GM19324 (cell line): ENCODE measurements at regions not wholly inside any gene's neighbourhood (a gene's known extent, or its start where the extent isn't known, plus 50 kb on each side); places are given as distances from the start of the nearest gene placed in this dataset.
"Not testable (repeated sequence)": the region's sequence is repeated elsewhere in the genome, so short reads cannot be mapped to it uniquely, and the experiment has no call there.

Experiments
- ATAC-seq: cut with Tn5 transposase; IDR thresholded peaks from one replicate; pipeline ENCODE4 v1.9.1; 2021; ENCODE audit warnings: mild to moderate bottlenecking, moderate library complexity; ENCODE audit not compliant: unreplicated experiment, low FRiP score

GRCh38 chr1:96596226-96596922, 125.2 kb upstream of the PTBP2 start:
- no peak for ATAC-seq

GRCh38 chr1:96597218-96597617, 124.4 kb upstream of the PTBP2 start:
- no peak for ATAC-seq

GRCh38 chr1:96598416-96599168, 123.0 kb upstream of the PTBP2 start:
- no peak for ATAC-seq

DNA sequence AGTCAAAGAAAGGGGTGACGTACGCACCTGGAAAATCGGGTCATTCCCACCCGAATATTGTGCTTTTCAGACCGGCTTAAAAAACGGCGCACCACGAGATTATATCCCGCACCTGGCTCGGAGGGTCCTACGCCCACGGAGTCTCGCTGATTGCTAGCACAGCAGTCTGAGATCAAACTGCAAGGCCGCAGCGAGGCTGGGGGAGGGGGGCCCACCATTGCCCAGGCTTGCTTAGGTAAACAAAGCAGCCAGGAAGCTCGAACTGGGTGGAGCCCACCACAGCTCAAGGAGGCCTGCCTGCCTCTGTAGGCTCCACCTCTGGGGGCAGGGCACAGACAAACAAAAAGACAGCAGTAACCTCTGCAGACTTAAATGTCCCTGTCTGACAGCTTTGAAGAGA, 117.0 kb upstream of the PTBP2 start:
- ATAC-seq: not testable (repeated sequence)

- not testable (repeated sequence) for ATAC-seq
Observed at GRCh38 chr1:96617375-96617774, 104.2 kb upstream of the PTBP2 start.

DNA sequence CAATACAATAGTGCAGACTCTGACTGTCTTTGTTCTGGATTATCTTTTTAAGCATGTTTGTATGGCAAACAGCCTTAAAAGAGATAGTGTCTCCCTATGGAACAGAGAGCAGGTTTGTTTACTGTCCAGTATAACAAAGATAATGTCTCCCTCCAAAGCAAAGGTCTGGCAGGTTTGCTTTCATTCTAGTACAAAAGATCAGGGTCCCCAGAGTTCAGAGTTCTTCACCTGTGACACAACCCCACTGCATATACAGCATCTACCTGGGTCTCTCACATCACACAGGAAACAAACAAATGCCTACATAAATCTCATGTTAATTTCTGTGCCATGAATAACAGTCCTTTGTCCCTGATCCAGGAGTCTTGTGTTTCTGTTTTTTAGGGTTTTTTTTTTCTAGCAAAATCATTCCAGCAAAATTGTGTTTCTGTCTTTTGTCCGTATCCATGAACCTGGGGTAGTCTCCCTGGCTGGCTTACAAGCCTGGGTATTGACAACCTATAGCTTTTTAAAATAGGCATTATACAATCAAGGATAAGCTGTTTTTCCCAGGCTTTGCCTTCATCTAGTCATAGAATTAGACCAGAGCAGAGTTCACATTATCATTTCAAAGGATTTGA, 89.4 kb upstream of the PTBP2 start:
- ATAC-seq: no peak

DNA sequence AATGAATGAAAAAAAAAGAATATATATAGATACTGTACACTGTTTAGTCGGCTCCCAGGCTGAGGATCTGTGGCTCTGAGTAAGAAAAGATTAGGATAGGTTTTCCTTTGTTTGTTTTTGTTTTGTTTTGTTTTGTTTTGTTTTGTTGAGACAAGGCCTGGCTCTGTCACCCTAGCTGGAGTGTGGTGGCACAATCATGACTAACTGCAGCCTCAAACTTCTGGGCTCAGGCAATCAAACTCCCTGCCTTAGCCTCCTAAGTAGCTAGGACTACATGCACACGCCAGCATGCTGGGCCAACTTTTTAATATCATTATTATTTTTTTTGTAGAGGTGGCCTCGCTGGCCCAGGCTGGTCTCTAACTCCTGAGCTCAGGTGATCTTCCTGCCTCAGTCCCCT, 87.9 kb upstream of the PTBP2 start:
- no peak for ATAC-seq

- no peak for ATAC-seq
Observed at GRCh38 chr1:96634883-96635282, 86.7 kb upstream of the PTBP2 start.

DNA sequence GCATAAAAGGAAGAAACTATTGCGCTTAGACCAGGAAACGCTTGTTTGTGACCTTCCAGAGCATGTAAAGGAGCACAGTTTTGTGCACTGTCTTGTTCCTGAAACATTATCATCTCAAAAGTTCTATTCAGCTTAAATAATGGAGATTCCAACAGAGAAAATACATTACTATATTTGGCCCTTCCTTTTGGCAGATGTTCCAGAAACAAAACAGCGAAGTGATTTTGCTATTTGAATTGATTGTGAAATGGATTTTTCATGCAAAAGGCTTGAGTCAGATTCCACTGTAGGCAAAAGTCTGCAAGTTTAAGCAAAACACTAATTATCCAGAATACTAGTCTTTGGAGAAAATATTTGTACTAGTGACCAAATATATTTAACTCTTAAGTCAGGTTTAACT, 80.3 kb upstream of the PTBP2 start:
- ATAC-seq: no peak

GRCh38 chr1:96643519-96643918, 78.1 kb upstream of the PTBP2 start:
- ATAC-seq: no peak

GRCh38 chr1:96649301-96649700, 72.3 kb upstream of the PTBP2 start:
- ATAC-seq: no peak

GRCh38 chr1:96651517-96651916, 70.1 kb upstream of the PTBP2 start:
- no peak for ATAC-seq

- ATAC-seq: no peak
Observed at GRCh38 chr1:96660051-96660450, 61.5 kb upstream of the PTBP2 start.

GRCh38 chr1:96660503-96660902, 61.1 kb upstream of the PTBP2 start:
- no peak for ATAC-seq
